ENCODE measurements at regions not wholly inside any gene's neighbourhood (a gene's known extent, or its start where the extent isn't known, plus 50 kb on each side); places are given as distances from the start of the nearest gene placed in this dataset.

- TF ChIP-seq YY1 (IDR thresholded peaks at IDR 0.05; ENCODE audit: extremely low read depth, insufficient replicate concordance, low read depth, low read length) (no peak), POLR2A (IDR thresholded peaks at IDR 0.05; ENCODE audit: borderline replicate concordance, extremely low read depth, insufficient read depth, insufficient read length) (no peak), RAD21 (IDR thresholded peaks at IDR 0.05; ENCODE audit: low read depth) (no peak), CTCF (IDR thresholded peaks at IDR 0.05 in 2 of 3, conservative IDR thresholded peaks at IDR 0.05 in 1 of 3; ENCODE audit: borderline replicate concordance in 1 of 3, insufficient read depth in 1 of 3, low read depth in 2 of 3, low read length in 2 of 3) (no peak), POLR2AphosphoS5 (IDR thresholded peaks at IDR 0.05; ENCODE audit: low read depth, low read length) (no peak), EZH2phosphoT487 (IDR thresholded peaks at IDR 0.05; ENCODE audit: borderline replicate concordance) (no peak), ZNF274 (IDR thresholded peaks at IDR 0.05; ENCODE audit: low read depth, low read length) (no peak), SIN3A (IDR thresholded peaks at IDR 0.05; ENCODE audit: low read depth) (no peak)
- TF ChIP-seq, protein P1, sequence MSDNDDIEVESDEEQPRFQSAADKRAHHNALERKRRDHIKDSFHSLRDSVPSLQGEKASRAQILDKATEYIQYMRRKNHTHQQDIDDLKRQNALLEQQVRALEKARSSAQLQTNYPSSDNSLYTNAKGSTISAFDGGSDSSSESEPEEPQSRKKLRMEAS (IDR thresholded peaks at IDR 0.05): no peak
These were observed 638.1 kb upstream of the AGA start for GRCh38 chr4:178080312-178080711.

All from HCT116 (cell line).